ENCODE measurements at regions not wholly inside any gene's neighbourhood (a gene's known extent, or its start where the extent isn't known, plus 50 kb on each side); places are given as distances from the start of the nearest gene placed in this dataset.

- TF ChIP-seq CTCF (IDR thresholded peaks at IDR 0.05) (no peak), POLR2A (IDR thresholded peaks at IDR 0.05) (no peak)
These were observed 349.5 kb upstream of the ZNF32 start for GRCh38 chr10:43998021-43998809.
